Nephron (organoid): ENCODE measurements at regions not wholly inside any gene's neighbourhood (a gene's known extent, or its start where the extent isn't known, plus 50 kb on each side); places are given as distances from the start of the nearest gene placed in this dataset.

Source experiments
- H3K27ac Mint-ChIP-seq, 3 experiments: 2 replicates each; pipeline ENCODE4 v1.8.0; 2020; ENCODE audit warnings: mixed read lengths in 3 of 3, mild to moderate bottlenecking in 2 of 3, moderate library complexity in 1 of 3
- H3K27me3 Mint-ChIP-seq: 2 replicates; pipeline ENCODE4 v1.8.0; 2021; ENCODE audit warnings: low read depth, mild to moderate bottlenecking, moderate library complexity, mixed read lengths
- H3K36me3 Mint-ChIP-seq: 2 replicates; pipeline ENCODE4 v1.8.0; 2020; ENCODE audit warnings: low read depth, mixed read lengths
- H3K4me1 Mint-ChIP-seq: 2 replicates; pipeline ENCODE4 v1.8.0; 2020; ENCODE audit warnings: mixed read lengths
- H3K4me3 Mint-ChIP-seq, 3 experiments: 2 replicates each; pipeline ENCODE4 v1.8.0; 2020; ENCODE audit warnings: mild to moderate bottlenecking in 3 of 3, mixed read lengths in 3 of 3, moderate library complexity in 2 of 3
- H3K9me3 Mint-ChIP-seq: 2 replicates; pipeline ENCODE4 v1.8.0; 2020; ENCODE audit warnings: mixed read lengths
- CTCF ChIP-seq, 3 experiments: fragments of 200-600 bp; sonication (generic); IDR thresholded peaks; one replicate each; pipeline ENCODE4 v1.5.0; 2021; ENCODE audit warnings: antibody characterized with exemption in 3 of 3; ENCODE audit not compliant: unreplicated experiment in 3 of 3

DNA sequence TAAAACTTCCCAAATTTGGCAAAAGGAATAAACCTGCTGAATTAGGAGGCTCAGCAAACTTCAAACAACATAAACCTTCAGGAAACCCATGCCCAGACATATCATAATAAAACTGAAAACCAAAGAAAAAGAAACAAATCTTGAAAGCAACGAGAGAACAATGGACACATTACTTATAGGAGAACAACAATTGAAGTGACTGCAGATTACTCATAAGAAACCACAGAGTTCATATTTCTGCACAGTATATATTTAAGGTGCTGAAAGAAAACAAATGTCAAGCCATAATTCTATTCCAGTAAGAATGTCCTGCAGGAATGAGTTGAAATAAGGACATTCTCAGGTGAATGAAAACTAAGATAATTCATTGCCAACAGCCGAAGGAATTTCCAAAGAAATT, 80.8 kb upstream of the PROK2 start:
- TF ChIP-seq CTCF (IDR thresholded peaks at IDR 0.05; ENCODE audit: unreplicated experiment in 3 of 3): no peak
- H3K27me3 Mint-ChIP-seq: peaks cover 11% of the 10 kb centered on the region
- peaks cover 44% of the 10 kb centered on the region for H3K9me3 Mint-ChIP-seq
- H3K36me3 Mint-ChIP-seq: peaks cover 21% of the 10 kb centered on the region
- no peaks in the 10 kb centered on the region for H3K4me1 Mint-ChIP-seq
- H3K27ac Mint-ChIP-seq: no peak overlapping the region
- no peak overlapping the region for H3K4me3 Mint-ChIP-seq

DNA sequence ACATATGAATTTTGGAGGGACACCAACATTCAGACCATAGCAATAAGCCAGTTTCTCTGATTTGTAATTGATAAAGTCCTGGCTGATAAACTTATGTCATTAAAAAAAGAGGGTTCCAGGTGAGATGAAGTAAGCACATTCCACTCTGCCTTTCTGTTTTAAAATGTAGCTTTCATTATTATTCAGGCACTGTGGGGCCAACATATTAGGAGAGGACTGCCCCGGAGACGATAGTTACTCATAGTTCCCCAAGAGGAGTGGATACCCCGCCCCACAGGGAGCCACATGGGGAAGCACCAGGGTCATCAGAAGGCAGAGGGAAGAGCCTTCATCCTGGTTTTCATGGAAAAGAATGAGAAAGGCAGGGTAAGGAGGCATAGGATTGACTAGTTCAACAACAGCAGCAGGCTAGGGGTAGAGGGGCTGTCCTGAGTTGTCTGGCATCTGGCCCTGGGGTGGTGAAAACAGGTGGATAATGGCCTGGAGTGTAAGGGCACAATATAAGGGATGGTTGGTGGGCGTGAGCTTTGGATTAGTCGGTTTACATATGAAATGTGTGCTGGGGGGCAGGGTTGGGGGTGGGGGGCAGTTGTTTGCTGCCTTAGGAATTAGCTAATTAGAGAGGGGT, 78.7 kb upstream of the PROK2 start:
- peaks cover 36% of the 10 kb centered on the region for H3K9me3 Mint-ChIP-seq
- TF ChIP-seq CTCF (IDR thresholded peaks at IDR 0.05; ENCODE audit: unreplicated experiment in 3 of 3): no peak
- H3K36me3 Mint-ChIP-seq: peaks cover 10% of the 10 kb centered on the region
- H3K4me3 Mint-ChIP-seq: no peak overlapping the region
- H3K4me1 Mint-ChIP-seq: no peaks in the 10 kb centered on the region
- H3K27me3 Mint-ChIP-seq: peaks cover 11% of the 10 kb centered on the region
- no peak overlapping the region for H3K27ac Mint-ChIP-seq

DNA sequence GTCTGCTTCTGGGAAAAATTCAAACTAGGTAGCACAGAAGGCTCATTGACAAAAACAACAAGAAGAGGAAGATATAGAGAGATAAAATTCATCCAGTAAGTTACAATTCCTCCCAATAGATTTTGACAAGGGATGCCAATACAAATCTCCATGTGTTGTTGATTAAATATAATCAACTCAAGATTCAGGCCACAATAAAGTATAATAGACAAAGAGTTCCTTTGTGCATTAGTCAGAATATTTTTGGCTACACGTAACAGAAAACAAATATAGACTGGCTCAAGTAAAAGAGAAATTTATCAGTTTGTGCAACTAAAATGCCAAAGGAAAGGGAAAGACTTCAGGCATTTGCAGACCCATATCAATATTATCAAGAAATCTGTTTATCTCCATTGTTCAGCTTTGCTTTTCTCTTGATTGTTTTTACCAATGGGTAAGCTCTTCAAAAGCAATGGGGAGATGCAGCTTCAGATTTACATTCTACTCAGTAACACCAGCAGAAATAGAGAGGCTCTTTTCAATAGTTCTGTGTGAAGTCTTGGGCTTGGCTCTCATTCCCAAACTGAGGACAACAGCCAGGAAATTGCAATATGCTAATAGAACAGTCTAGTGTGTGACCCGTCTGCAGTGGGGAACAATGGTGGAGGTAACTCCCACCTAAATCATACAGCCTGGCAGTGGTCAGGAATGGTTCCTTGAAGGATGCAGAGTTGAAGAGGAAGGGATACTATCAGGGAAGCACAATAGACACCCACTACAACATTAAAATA, 77.6 kb upstream of the PROK2 start:
- TF ChIP-seq CTCF (IDR thresholded peaks at IDR 0.05; ENCODE audit: unreplicated experiment in 3 of 3): no peak
- peaks cover 26% of the 10 kb centered on the region for H3K9me3 Mint-ChIP-seq
- peaks cover 4% of the 10 kb centered on the region for H3K36me3 Mint-ChIP-seq
- no peak overlapping the region for H3K27ac Mint-ChIP-seq
- H3K27me3 Mint-ChIP-seq: peaks cover 15% of the 10 kb centered on the region
- H3K4me3 Mint-ChIP-seq: no peak overlapping the region
- no peaks in the 10 kb centered on the region for H3K4me1 Mint-ChIP-seq

GRCh38 chr3:71859123-71859519, 74.2 kb upstream of the PROK2 start:
- peaks cover 18% of the 10 kb centered on the region for H3K9me3 Mint-ChIP-seq
- H3K4me1 Mint-ChIP-seq: no peaks in the 10 kb centered on the region
- H3K27me3 Mint-ChIP-seq: peaks cover 11% of the 10 kb centered on the region
- no peaks in the 10 kb centered on the region for H3K36me3 Mint-ChIP-seq
- no peak overlapping the region for H3K4me3 Mint-ChIP-seq
- TF ChIP-seq CTCF (IDR thresholded peaks at IDR 0.05; ENCODE audit: unreplicated experiment in 3 of 3): peak; percentile 39 to 56 (median 40)
- H3K27ac Mint-ChIP-seq: no peak overlapping the region

GRCh38 chr3:71858503-71859122, 73.7 kb upstream of the PROK2 start:
- Mint-ChIP-seq H3K27ac (peak overlapping the region in 1 of 3 experiments; percentile 57), H3K4me3 (no peak overlapping the region), H3K27me3 (peaks cover 11% of the 10 kb centered on the region), H3K9me3 (peaks cover 18% of the 10 kb centered on the region), H3K4me1 (no peaks in the 10 kb centered on the region), H3K36me3 (no peaks in the 10 kb centered on the region)
- TF ChIP-seq CTCF (IDR thresholded peaks at IDR 0.05; ENCODE audit: unreplicated experiment in 3 of 3): no peak
